CD4-positive, alpha-beta T cell treated with Interleukin-2 at 100 ng/mL for 4 hours (primary cell): ENCODE measurements at regions not wholly inside any gene's neighbourhood (a gene's known extent, or its start where the extent isn't known, plus 50 kb on each side); places are given as distances from the start of the nearest gene placed in this dataset.

Experiments used
- DNase-seq: peaks from one replicate; pipeline ENCODE4 v3.0.0-alpha.2; 2020; ENCODE audit warnings: low spot score

DNA sequence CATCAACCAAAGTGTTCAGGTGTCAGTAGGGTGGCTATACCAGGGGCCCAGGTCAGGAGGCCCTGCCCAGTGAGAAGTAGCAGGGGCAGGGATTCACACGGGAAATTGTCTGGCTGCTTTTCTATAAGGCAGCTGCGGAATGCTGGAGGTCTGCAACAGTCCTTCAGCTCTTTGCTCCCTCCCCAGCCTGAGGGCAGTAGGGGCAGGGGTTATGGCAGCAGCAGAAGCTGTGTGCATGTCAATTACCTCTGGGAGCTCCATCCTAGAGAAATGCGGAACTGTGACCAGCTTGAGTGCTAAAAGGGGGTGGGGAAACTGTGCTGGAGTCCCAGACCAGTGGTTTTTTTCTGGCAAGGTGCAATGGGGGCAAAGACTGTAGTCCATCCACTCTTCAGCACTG, 810.4 kb downstream of the PCDH7 start:
- DNase-seq, result no peak

DNA sequence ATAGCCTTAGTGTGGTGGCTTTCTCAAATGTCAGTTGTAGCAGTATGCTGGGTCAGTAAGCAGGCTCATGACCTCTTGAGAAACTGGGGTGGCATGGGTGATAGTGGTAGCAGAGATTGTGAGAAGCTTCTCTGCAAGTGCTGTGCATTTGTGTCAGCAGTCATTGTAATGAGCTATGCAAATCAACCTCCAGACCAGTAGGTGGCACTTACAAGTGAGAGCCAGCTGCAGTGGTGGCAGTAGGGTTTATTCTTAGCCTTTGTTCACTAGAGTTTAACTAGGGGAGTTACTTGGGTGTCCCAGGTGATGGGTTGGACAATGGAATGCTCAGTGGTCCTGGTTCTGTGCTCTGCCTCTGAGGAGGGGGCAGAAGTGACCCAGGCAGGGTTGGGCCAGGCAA, 818.7 kb downstream of the PCDH7 start:
- no peak for DNase-seq

DNA sequence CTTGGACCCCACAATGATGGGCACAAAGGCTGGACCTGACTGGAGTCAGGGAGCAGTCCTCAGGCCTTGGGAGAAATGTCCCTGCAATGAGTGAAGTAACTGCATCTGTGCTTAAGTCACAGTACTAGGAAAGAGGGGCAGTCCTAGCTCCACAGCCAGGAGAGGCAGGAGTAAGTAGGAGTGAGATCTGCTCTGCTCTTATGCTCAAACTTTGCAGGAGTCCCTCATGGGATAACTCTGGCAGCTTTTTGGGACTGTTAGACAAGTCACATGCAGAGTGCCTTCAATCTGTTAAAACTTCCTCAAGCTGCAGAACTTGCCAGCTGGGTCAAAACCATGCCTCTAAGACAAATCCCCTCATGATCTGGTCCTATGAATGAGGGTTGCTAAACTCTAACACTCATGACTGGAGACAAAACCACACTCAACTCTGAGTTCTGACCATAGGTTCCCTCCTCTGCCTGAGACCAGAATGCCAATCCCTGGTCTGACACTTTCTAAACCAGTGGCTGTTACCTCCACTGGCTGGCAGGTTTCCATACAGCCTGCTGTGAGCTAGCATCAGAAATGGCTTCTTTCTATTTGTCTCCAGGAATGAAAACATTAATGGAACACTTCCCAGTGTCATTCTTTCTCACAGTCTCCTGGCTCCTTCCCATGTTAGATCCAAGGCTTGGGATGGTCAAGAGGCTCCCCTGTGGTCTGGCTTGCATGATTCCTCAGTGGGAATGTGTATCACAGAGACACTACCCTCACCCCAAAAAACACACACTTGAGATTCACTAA, 819.3 kb downstream of the PCDH7 start:
- DNase-seq, result no peak

DNA sequence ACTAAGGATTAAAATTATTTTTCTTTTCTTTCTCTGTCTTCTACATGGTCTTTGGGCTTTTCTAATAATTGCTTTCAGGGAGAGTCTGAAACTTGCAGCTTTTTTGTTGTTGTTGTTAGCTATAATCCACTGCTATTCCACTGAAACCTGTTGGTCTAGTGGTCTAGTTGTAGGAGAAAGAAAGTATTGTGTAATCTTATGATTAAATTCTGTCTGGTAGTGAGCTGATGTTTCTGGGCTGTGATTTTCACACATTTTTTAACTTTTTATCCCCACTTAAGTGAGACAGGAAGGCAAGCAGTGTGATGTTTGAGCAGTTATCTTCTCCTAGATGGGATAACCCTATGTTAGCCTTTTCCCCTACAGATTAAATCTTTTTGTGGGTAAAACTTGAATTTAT, 825.2 kb downstream of the PCDH7 start:
- no peak for DNase-seq

DNA sequence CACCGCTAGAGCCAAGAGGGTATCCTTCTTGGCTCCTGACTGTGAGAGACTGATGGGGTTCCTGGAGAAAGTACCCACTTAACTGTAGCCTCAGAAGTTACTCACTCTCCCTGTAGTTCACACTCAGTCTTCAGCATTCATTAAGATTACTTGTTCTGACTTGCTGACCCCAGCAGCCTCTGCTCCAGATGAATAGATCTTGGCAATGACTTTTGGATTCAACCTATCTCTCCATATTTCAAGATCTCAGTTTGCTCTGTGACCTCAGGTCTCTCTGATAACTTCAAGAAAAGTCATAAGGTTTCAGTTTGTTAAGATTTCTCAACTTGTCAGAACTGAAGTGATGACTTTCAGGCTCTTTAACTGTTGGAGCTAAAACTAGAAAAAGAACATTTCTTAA, 825.6 kb downstream of the PCDH7 start:
- DNase-seq, result no peak

DNA sequence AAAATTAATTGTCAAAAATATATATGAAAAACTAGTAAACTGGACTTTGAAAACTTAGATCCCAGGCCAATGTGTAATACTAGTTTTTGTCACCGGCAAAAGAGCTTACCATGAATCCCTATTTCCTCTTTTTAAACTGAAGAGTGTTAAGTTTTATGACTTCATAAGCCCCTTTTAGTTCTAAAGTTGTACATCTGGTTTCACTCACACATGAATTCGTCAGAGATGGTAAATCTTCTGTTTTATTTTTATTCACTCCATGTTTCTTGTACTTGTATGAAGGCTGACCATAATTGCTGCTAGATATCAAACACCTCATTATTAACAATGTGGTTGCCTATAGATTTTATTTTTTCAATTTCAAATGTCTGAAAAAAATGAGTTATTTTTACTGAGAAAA, 827.9 kb downstream of the PCDH7 start:
- no peak for DNase-seq

DNA sequence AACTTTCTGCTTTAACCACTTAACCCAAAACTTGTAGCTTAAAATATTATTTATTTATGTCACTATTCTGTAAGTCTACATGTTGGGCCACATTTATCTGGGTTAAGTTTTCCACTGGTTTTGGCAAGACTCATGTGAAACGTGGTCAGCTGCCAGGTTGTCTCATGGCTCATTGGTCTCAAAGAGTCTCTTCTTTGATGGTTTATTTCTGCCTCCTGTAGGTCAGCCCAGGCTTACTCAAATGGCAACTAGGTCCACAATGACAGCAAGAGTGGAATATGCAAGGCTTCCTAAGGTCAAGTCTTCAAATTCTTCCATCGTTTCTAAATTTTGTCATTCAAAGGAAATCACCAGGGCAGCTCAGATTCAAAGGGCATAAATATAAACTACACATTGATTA, 828.7 kb downstream of the PCDH7 start:
- no peak for DNase-seq

DNA sequence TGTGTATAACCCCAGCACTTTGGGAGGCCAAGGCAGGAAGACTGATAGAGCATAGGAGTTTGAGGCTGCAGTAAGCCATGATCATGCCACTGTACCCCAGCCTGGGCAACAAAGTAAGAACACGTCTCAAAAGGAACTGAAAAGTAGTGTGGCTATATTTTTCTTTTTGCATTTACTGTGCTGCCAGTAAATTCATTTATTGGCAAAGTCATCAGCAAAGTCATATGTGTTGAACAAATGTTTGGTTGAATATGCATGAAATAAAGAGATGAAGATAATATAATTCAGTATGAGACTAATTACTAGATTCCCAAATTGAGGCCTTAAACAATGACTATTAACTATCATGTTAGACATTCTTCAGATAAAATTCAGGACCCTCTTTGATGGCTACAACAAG, 829.1 kb downstream of the PCDH7 start:
- DNase-seq, result no peak

DNA sequence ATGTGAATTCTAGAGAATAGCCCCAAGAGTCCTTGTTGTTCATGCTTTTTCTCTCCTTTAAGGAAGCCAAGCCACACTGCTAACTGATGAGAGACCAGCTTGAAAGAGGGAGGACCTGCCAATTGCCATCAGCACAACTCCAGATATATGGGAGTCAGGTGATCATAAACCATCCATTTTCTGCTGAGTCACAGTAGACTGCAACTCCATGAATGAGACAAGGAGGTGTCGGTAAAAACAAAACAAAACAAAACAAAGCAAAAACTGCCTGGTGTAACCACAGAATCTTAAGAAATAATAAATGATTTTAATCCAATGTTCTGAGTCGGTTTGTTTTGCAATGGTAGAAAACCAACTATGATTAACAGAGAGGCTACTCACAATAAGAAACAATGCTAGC, 837.3 kb downstream of the PCDH7 start:
- no peak for DNase-seq

DNA sequence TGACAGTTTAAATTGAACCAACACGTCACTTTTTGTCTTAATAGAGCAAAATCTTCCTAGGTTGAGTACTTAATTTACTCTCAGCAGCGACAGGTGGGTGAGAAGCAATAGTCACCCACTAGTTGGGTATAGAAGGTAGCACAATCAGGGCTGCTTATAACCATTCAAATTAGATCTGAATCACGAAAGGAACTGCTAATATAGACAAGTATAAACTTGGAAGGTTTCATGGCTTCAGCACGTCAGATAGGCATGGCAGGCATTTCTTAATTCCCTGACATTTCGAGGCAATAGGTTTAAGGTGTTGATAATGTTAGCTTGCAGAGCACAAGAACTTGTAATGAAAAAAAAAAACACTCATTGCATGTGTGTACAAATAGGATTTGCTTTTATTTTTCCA, 853.4 kb downstream of the PCDH7 start:
- no peak for DNase-seq

DNA sequence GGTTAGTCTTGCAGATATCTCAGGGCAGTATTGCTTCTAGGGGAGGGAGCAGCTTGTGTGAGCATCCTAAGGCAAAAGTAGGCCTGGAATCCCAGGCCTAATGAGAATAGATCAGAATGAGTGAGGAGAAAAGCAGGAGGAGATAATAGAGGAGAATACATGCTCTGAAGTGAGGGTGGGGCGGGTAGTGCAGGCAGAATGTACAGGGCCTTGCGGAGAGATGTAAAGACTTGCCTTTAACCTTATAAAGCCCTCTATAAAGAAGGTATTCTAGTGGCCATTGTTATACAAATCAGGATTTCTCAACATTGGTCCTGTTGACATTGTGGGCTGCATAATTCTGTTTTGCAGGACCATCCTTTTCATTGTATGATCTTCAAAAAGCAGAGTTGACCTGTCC, 855.3 kb downstream of the PCDH7 start:
- no peak for DNase-seq

DNA sequence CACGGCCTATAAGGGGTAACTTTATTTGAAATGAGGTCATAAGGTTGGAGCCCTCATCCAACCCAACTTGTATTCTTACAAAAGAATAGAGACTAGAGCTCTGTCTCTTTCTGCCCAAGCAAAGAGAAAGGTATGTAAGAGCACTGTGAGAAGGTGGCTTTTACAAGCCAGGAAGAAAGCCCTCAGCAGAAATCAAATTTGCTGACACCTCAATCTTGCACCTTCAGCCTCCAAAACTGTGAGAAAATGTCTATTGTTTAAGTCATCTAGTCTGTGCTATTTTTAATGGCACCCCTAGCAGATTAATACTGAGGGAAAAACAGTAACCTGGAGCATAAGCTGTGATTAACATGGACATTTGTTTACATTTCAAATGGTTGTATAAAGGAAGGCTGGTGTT, 860.7 kb downstream of the PCDH7 start:
- DNase-seq, result no peak

DNA sequence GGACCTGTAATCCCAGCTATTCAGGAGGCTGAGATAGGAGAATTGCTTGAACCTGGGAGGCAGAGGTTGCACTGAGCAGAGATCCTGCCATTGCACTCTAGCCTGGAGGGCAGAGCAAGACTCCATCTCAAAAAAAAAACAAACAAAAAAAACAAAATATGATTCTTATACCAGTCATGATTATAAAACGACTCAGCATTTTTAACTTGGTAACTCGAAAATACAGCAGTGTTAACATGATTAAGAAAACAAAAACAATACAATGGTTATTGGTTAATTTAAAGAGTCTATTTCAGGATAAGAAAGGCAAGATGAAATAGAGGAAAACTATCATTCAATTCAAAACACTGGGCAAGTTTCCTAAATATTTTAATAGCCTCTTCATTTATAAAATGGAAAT, 865.3 kb downstream of the PCDH7 start:
- no peak for DNase-seq

DNA sequence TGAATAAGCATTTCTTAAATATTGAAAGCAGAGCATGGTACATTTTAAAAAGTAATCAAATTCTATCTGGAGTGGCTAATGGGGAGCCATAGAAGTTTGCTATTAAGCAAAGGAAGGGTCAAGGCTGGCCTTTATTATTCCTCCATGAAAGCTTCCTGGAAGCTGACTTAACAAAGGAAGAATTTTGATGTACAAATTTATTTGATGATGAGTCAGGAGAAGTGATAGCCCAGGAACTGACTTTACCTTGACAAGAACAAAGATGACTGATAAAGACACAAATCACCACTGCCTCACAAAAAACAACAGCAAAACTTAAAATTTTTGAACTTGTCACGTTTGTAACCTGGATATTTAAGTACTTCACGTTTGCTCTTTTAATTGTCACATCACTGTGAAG, 872.1 kb downstream of the PCDH7 start:
- DNase-seq, result no peak

DNA sequence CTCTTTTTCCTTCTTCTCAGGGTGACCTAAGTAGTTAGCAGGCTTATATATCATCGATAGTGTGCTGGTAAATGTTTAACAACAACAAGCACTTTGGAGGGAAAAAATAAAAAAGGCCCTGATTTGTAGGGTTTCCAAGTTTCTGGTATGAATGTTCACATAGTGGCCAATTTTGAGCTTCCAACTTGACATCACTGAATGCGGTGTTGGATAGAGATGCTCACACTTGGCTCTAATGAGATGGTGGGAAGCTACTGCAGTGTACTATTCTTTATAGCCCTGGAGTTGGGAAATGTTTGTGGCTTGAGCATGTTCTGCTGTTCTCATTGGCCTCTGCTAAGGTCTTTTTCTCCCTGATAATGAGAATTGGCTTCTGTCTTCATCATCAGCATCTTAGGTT, 875.3 kb downstream of the PCDH7 start:
- DNase-seq, result no peak

DNA sequence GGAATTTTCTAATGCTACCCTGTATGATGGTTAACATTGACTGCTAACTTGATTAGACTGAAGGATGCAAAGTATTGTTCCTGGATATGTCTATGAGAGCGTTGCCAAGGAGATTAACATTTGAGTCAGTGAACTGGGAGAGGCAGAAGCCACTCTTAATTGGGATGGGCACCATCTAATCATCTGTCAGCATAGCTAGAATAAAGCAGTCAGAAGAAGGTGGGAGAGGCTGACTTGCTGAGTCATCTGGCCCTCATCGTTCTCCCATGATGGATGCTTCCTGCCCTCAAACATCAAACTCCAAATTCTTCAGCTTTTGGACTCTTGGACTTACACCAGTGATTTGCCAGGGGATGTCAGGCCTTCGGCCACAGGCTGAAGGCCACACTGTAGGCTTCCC, 878.5 kb downstream of the PCDH7 start:
- no peak for DNase-seq

DNA sequence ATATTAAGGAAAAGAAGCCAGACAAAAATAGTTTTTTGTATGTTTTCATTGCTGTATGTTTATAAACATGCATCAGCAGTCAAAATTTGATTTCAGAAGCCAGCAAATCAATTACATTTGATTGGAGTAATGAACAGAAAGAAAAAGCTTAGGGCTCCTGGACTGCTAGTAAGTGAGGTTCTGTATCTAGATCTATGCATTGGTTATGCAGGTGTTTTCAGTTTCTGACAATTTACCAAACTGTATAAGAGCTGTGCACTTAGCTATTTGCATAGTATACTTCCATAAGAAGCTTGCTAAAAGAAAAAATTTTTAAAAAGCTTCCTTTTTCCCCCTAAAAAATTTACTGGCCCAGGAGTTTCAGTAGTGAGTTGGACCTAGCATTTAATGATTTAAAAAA, 881.6 kb downstream of the PCDH7 start:
- no peak for DNase-seq

DNA sequence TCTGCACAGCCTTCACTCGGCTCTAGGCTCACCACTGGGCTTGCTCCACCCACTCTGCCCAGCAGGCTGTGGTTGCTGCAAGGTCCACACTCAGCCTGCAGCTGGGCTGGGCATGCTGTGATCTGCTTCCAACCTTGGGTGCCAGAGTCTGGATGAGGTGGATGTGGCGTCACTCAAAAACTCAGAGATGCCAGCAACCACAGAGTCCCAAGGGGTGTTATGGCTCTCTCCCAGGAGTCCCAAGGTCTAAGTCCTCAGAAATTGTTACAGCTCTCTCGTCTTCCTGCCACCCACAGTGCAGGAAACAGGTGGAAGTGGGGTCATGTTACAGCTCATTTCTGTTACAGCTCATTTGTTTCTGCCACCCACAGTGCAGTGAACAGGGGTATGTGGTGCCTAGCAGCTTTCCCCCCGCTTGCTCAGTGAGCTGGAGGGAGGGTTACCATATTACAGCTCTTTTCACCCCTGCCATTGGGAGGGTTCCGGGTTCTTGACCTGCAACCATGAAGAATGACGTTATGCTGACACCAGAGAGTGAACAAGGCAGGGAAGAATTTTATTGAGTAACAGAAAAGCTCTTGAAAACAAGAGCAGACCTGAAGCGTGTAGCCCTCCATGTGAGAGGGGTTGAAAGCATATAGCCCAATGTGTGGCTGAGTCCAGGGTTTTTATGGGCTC, 893.9 kb downstream of the PCDH7 start:
- no peak for DNase-seq

DNA sequence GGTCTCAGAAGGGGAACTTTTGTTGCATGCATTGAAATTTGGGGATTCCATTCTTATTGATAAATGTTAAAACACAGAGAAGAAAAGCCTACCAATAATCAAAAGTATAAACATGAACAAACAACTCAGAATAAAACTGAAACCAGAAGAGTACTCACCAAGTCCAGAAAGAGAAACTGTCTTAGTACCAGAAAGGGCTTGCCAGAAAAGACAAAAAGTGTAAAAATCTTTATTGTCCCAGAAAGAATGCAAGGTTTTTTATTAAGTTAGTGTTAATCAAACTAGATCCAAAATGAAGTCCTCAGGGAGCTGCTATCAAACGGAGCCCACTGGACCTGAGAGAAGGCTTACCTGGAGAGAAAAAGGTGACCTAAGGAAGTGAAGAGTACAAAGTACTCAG, 897.5 kb downstream of the PCDH7 start:
- no peak for DNase-seq

DNA sequence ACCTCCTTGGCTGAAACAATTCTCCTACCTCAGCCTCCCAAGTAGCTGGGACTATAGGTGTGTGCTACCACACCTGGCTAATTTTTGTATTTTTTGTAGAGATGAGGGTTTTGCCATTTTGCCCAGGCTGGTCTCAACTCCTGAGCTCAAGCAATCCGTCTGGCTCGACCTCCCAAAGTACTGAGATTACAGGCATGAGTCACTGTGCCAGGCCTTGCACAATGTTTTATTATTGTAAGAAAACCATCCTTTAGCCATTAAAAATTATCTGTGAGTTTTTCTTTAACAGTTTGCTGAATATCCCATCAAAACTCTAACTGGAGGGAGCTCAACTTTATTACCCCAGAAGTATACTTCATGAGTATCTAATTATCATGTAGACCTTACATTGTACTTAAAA, 900.3 kb downstream of the PCDH7 start:
- no peak for DNase-seq

DNA sequence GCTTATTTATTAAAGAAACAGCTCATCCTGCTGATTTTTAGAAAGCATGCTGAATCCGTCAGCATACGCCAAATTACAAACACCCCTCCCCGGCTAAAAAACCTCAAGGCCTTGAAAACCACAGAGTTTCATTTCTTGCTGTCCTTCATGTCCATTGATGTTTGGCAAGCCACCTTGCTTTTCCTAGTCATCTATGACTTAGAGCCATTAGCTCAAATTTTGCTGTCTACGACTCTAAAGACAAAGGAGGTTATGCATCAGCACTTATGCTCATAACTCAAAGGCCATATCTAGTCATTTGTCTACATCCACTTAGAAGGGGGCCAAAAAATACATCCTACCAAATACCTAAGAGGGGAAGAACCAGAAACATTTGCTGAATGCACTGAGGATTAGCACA, 925.1 kb downstream of the PCDH7 start:
- no peak for DNase-seq

DNA sequence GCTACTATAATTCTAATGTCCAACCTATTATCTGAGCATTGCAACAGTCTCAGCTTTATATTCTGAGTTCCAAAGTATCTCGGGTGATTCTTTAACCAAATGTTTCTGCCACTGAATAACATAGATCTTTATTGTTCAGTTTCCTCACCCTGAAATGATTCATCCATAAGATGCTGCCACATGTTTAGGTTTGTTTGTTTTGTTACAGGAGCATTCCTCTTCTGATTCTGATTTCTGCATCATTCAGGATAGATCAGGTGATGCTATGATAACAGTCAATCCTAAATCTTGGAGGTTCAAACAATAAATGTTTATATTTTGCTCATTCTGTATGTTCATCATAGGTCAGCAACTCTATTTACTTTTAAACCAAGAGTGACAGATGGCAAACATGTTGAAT, 927.6 kb downstream of the PCDH7 start:
- no peak for DNase-seq

DNA sequence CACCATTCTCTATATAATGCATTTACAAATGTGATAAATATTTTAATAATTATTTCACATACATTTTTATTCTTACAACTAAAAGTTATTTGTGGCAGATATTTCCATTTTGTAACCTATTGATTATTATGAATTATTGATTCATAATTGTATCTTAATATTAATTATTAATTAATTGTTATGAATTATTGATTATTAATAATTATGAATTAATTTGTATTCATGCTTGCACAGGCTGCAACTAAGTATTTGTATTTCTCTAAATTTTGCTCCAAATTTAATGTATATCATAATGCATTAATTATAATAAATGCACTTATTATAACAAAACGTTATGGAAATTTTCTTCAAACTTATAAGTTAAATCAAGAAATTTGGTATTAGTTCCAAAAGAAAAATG, 929.7 kb downstream of the PCDH7 start:
- DNase-seq, result no peak

DNA sequence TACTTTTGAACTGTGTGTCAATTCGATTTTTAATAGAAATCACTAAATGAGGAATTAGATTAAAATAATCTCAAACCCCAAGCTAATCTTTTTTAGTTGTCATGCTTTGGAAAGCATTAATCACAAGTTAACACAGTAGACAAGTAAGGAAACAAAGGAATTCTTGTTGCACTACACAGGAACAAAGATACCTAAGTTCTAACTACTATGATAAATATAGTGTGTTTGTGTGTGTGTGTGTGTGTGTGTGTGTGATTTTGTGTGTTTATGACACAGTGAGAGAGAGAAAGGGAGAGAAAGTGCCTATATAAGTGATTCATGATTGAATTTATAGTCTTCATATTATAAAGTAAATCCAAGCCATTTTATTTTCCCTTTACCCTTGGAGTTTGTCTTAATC, 931.4 kb downstream of the PCDH7 start:
- DNase-seq, result no peak
